WERI-Rb-1 (cell line): ENCODE measurements at regions not wholly inside any gene's neighbourhood (a gene's known extent, or its start where the extent isn't known, plus 50 kb on each side); places are given as distances from the start of the nearest gene placed in this dataset.

Experiments used
- DNase-seq: peaks from one replicate; pipeline ENCODE4 v3.0.0-alpha.2; 2020
- H3K27ac ChIP-seq: fragments of 250-450 bp; sonication (Bioruptor Pico); 2 replicates; pipeline ENCODE4 v1.5.1; 2020; ENCODE audit warnings: mild to moderate bottlenecking, moderate library complexity
- H3K27me3 ChIP-seq: fragments of 250-450 bp; sonication (Bioruptor Pico); 2 replicates; pipeline ENCODE4 v1.5.1; 2021; ENCODE audit warnings: mild to moderate bottlenecking, low read depth, moderate library complexity; ENCODE audit not compliant: insufficient read depth, severe bottlenecking
- H3K36me3 ChIP-seq: fragments of 250-450 bp; sonication (Bioruptor Pico); 2 replicates; pipeline ENCODE4 v1.5.1; 2020; ENCODE audit warnings: mild to moderate bottlenecking, moderate library complexity
- H3K4me3 ChIP-seq: 2 replicates; pipeline ENCODE4 v1.5.1; 2011; ENCODE audit warnings: low read depth, mild to moderate bottlenecking, control low read depth, low read length
- H3K9me3 ChIP-seq: fragments of 250-450 bp; sonication (Bioruptor Pico); 2 replicates; pipeline ENCODE4 v1.5.1; 2021; ENCODE audit warnings: mild to moderate bottlenecking, moderate library complexity; ENCODE audit not compliant: severe bottlenecking
- TF ChIP-seq, protein P1 (sequence below): IDR thresholded peaks from 2 replicates; pipeline ENCODE4 v1.5.1; 2011; ENCODE audit warnings: low read depth, mild to moderate bottlenecking, control low read depth, inconsistent platforms, low read length

DNA sequence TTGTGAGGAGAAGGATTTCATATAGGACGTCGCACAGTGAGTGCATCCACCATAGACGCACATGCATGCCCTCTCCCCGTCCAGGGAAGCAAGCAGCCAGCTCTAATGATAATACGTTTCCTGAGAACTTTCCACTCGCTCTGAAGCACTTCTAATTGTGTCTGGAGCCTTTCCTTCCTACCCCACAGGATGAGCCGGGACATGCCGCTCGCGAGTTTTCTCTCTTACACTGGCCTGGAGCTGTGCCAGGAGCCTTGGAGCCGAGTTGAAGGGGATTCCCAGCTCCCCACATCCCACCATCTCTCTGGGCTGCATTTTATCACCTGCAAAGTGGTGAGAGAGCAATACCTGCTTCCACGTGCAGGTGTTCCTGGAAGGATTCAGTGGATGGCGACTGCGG lies 368.1 kb downstream of the C16orf95 start:
- TF ChIP-seq, protein P1, sequence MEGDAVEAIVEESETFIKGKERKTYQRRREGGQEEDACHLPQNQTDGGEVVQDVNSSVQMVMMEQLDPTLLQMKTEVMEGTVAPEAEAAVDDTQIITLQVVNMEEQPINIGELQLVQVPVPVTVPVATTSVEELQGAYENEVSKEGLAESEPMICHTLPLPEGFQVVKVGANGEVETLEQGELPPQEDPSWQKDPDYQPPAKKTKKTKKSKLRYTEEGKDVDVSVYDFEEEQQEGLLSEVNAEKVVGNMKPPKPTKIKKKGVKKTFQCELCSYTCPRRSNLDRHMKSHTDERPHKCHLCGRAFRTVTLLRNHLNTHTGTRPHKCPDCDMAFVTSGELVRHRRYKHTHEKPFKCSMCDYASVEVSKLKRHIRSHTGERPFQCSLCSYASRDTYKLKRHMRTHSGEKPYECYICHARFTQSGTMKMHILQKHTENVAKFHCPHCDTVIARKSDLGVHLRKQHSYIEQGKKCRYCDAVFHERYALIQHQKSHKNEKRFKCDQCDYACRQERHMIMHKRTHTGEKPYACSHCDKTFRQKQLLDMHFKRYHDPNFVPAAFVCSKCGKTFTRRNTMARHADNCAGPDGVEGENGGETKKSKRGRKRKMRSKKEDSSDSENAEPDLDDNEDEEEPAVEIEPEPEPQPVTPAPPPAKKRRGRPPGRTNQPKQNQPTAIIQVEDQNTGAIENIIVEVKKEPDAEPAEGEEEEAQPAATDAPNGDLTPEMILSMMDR = no peak
- H3K4me3 ChIP-seq = no peak overlapping the region
- no peaks in the 10 kb centered on the region for H3K9me3 ChIP-seq
- no peak for DNase-seq
- H3K27ac ChIP-seq = no peak overlapping the region
- H3K27me3 ChIP-seq = no peaks in the 10 kb centered on the region
- no peaks in the 10 kb centered on the region for H3K36me3 ChIP-seq

DNA sequence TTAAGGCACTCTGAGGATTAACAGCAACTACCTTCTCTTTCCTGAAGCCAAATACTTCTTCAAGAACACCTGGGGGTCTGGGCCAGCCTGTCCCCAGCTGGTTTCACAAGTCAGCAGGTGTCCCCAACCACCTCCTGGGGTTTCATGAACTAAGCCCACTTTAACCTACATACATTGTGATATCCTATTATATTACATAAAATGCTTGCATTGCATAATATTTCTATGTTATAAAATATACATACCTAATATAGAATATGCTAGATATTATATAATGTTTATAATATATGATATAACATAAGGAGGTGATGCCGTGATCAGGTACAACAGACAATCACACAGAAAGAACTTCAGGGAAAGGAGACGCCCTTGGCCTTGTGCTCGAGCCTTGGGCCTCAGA lies 367.6 kb downstream of the C16orf95 start:
- H3K4me3 ChIP-seq = no peak overlapping the region
- no peak overlapping the region for H3K27ac ChIP-seq
- TF ChIP-seq, protein P1 = no peak

DNA sequence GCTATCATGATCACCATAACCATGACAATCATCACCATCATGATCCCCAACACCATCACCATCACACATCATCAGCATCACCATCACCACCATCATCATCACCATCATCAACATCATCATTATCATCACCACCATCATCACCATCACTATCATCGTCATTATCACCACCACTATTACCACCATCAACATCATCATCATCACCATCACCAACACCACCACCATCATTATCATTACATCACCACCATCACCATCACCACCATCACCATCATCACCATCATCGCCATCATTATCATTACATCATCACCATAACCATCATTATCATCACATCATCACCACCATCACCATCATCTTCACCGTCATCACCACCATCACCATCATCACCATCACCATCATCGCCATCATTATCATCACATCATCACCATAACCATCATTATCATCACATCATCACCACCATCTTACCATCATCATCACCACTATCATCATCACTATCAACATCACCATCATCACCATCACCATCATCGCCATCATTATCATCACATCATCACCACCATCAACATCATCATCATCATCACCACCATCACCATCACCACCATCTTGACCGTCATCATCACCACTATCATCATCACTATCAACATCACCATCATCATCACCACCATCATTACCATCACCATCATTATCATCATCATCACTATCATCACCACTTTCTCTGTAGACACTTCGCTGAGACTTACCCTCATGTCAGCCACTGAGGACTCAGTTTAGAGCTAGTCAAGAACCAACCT lies 366.0 kb downstream of the C16orf95 start:
- TF ChIP-seq, protein P1 = no peak
- no peak for DNase-seq
- no peaks in the 10 kb centered on the region for H3K36me3 ChIP-seq
- no peaks in the 10 kb centered on the region for H3K27me3 ChIP-seq
- H3K4me3 ChIP-seq = no peak overlapping the region
- H3K9me3 ChIP-seq = no peaks in the 10 kb centered on the region
- no peak overlapping the region for H3K27ac ChIP-seq

More for the DNA sequence above, 367.6 kb downstream of the C16orf95 start:
- Histone ChIP-seq H3K27me3 (no peaks in the 10 kb centered on the region), H3K9me3 (no peaks in the 10 kb centered on the region), H3K36me3 (no peaks in the 10 kb centered on the region)
- DNase-seq = no peak

DNA sequence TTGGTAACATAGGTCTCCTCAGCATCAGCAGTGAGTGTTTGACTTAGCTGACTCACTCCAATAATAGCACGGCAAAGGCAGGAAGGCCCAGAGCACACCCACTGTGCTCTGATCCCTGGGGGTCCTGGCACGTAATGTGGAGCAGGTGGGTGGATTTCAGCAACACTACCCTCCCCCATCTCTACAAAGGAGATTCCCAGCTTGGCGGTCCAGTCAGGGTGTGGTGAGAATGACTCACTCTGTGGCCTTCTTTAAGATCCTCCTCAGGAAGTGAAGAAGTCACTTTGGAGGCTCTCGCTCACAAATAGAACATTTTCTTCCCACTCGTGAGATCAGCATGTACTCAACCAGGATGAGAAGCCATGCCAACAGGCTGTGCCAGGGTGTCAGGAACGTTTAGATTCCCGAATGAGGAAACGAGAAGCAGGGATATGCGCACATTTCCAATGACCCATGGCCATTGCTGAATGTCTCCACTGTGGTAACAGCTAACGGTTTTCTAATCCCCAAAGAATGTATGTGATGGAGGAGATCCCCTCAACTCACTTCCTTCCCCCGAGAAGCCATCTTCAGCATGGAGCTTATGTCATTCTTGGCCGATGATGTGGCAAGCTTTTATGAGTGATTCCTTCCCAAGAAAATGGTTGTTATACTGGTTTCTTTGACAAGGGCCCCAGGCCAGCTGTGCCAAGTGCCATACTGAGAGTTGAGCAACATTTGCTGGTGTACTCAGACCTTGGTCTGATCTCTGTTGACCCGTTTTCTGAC lies 365.2 kb downstream of the C16orf95 start:
- Histone ChIP-seq H3K27ac (no peak overlapping the region), H3K27me3 (no peaks in the 10 kb centered on the region), H3K4me3 (no peak overlapping the region), H3K9me3 (no peaks in the 10 kb centered on the region), H3K36me3 (no peaks in the 10 kb centered on the region)
- TF ChIP-seq, protein P1 = no peak
- no peak for DNase-seq

DNA sequence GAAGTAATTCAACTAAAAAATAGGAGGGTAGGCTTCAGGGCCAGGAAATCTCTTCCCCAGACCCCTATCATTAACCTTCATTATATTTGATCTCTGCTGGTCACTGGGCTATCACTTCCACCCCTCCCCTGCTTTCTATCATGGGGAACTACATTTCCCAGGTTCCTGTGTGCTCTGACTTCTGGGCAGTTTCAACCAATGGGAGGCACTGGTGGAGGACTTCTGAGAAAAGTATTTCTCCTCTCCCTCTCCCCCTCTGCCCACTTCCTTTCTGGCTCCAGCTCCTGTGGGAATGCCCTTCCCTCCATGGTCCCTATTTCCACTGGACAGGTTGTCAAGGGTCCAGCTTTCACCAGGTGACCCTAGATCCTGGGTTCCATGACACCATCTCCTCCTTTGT lies 364.4 kb downstream of the C16orf95 start:
- DNase-seq = no peak
- TF ChIP-seq, protein P1 = no peak
- H3K36me3 ChIP-seq = no peaks in the 10 kb centered on the region
- no peak overlapping the region for H3K4me3 ChIP-seq
- H3K27ac ChIP-seq = no peak overlapping the region
- H3K27me3 ChIP-seq = no peaks in the 10 kb centered on the region
- no peaks in the 10 kb centered on the region for H3K9me3 ChIP-seq
